Esophagus (tissue), 2 donors: ENCODE measurements at regions not wholly inside any gene's neighbourhood (a gene's known extent, or its start where the extent isn't known, plus 50 kb on each side); places are given as distances from the start of the nearest gene placed in this dataset.
"Not testable (repeated sequence)": the region's sequence is repeated elsewhere in the genome, so short reads cannot be mapped to it uniquely, and the experiment has no call there.

Experiments
- H3K27ac ChIP-seq, 2 donors: one replicate each; pipeline ENCODE4 v1.5.1; 2013; ENCODE audit warnings: low read depth in 2 of 2, mild to moderate bottlenecking in 2 of 2, inconsistent platforms in 1 of 2, low read length in 1 of 2, moderate library complexity in 1 of 2
- H3K27me3 ChIP-seq, 2 donors: one replicate each; pipeline ENCODE4 v1.6.1; 2013; ENCODE audit warnings: low read length in 2 of 2, control low read depth in 1 of 2, mild to moderate bottlenecking in 1 of 2; ENCODE audit not compliant: insufficient read depth in 2 of 2, control insufficient read depth in 1 of 2
- H3K36me3 ChIP-seq, 2 donors: one replicate each; pipeline ENCODE4 v1.6.1; 2013; ENCODE audit warnings: low read length in 1 of 2; ENCODE audit not compliant: control insufficient read depth in 2 of 2, insufficient read depth in 2 of 2
- H3K4me1 ChIP-seq, 2 donors: one replicate each; pipeline ENCODE4 v1.6.1; 2013; ENCODE audit warnings: low read length in 1 of 2; ENCODE audit not compliant: control insufficient read depth in 2 of 2, insufficient read depth in 2 of 2
- H3K4me3 ChIP-seq, 2 donors: one replicate each; pipeline ENCODE4 v1.5.1; 2013; ENCODE audit warnings: low read length in 2 of 2, mild to moderate bottlenecking in 2 of 2, low read depth in 1 of 2, moderate library complexity in 1 of 2
- H3K9me3 ChIP-seq, 2 donors: one replicate each; pipeline ENCODE4 v1.6.1; 2013; ENCODE audit warnings: mild to moderate bottlenecking in 2 of 2, low read depth in 1 of 2, low read length in 1 of 2, moderate library complexity in 1 of 2; ENCODE audit not compliant: control insufficient read depth in 2 of 2, insufficient read depth in 1 of 2
- WGBS, 2 donors: extraction: QIAGEN DNeasy Blood & Tissue Kit; methylation state at CpG; one replicate each; pipeline ENCODE4 v1.1.7; 2013; 5-methylcytosine and 5-hydroxymethylcytosine counted together
- donor health status: healthy with polysubstance abuse.
- donor health status: Bipolar disorder and iron deficiency.

- 65 to 74% methylated on average over 3 of the region's 3 CpGs for WGBS, 2 donors
- Histone ChIP-seq H3K4me1 (peaks cover 2 to 4% of the 10 kb centered on the region in 2 donors), H3K27me3 (no peaks in the 10 kb centered on the region), H3K4me3 (no peak overlapping the region), H3K9me3 (peaks cover 0 to 3% of the 10 kb centered on the region in 2 donors), H3K27ac (no peak overlapping the region), H3K36me3 (no peaks in the 10 kb centered on the region)
Observed at GRCh38 chr6:141398949-141399348, 733.8 kb upstream of the GJE1 start.

DNA sequence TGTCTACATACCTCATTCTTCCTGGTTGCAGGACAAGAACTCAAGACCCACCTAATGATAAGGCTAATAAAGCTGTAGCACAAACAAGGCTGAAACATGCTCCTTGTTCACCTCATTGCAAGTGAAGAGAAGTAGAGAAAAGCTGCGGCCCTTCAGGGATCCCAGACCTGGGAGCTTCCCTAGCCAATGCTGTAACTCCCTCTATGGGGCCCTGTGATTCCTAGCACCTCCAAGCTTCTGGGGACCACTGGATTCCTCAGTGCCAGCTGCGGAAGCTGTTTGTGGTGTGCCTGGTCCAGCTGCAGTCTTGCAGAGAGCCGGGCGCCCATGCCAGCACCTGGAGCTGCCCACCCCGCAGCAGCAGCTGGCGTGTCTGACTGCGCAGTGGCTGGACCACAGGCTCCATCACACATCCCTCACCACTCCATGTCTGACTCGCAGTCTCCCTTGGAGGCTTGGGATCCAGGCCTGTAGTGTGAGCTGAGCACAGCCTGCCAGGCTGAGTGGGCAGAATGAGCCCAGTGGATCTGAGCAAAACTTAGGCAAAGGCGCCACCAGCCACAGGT, 737.2 kb upstream of the GJE1 start:
- 95 to 96% methylated on average over 9 of the region's 9 CpGs for WGBS, 2 donors
- no peak overlapping the region for H3K27ac ChIP-seq
- H3K4me3 ChIP-seq, result no peak overlapping the region

GRCh38 chr6:141394565-141395051, 738.1 kb upstream of the GJE1 start:
- H3K27me3 ChIP-seq, result no peaks in the 10 kb centered on the region
- no peaks in the 10 kb centered on the region for H3K36me3 ChIP-seq
- no peak overlapping the region for H3K27ac ChIP-seq
- 94 to 95% methylated on average over 13 of the region's 13 CpGs for WGBS, 2 donors
- H3K9me3 ChIP-seq, result peaks cover 0 to 3% of the 10 kb centered on the region in 2 donors
- H3K4me3 ChIP-seq, result no peak overlapping the region
- H3K4me1 ChIP-seq, result peaks cover 0 to 2% of the 10 kb centered on the region in 2 donors

More for the DNA sequence above, 737.2 kb upstream of the GJE1 start:
- H3K27me3 ChIP-seq, result no peaks in the 10 kb centered on the region
- H3K4me1 ChIP-seq, result peaks cover 0 to 2% of the 10 kb centered on the region in 2 donors
- H3K9me3 ChIP-seq, result peaks cover 0 to 3% of the 10 kb centered on the region in 2 donors
- H3K36me3 ChIP-seq, result no peaks in the 10 kb centered on the region

GRCh38 chr6:141394125-141394536, 738.6 kb upstream of the GJE1 start:
- no peaks in the 10 kb centered on the region for H3K36me3 ChIP-seq
- no peaks in the 10 kb centered on the region for H3K27me3 ChIP-seq
- peaks cover 0 to 3% of the 10 kb centered on the region in 2 donors for H3K9me3 ChIP-seq
- WGBS, 2 donors, result 95 to 96% methylated on average over 8 of the region's 8 CpGs
- peaks cover 0 to 2% of the 10 kb centered on the region in 2 donors for H3K4me1 ChIP-seq
- H3K27ac ChIP-seq, result no peak overlapping the region
- no peak overlapping the region for H3K4me3 ChIP-seq

DNA sequence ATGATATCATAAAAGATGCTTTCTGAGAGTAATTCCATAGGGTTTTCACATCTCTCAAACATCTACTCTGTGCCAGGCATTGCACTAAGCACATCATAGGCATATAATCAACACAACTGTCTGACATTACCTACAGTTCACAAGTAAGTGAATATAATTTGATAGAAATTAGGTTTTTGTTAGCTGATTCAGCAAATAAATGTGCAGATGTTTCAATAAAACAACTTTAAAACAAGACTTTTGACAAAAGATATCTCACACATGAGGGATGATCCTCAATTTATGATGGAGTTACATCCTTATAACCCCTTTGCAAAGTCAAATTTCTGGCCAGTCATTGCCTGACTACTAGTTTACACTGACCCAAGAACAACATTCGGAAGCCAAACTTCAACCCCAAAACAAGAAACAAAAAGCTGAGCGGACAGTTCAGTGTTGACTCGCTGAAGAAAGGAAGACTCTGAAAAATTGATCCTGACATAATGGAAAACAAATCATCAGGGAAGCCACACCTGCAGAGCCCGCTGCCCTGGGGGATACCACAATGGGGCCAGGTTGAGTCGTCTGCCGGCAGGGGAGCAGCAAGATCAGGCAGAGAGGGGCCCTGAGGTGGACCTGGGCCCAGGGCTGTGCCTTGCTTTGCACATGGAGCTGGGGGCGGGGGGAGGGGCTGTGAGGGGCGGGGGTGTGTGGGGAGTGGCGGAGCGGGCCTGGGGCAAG, 739.2 kb upstream of the GJE1 start:
- no peaks in the 10 kb centered on the region for H3K27me3 ChIP-seq
- H3K9me3 ChIP-seq, result peaks cover 0 to 3% of the 10 kb centered on the region in 2 donors
- no peak overlapping the region for H3K4me3 ChIP-seq
- WGBS, 2 donors, result 83 to 93% methylated on average over 8 to 10 of the region's 10 CpGs
- peaks cover 0 to 2% of the 10 kb centered on the region in 2 donors for H3K4me1 ChIP-seq
- H3K36me3 ChIP-seq, result no peaks in the 10 kb centered on the region
- H3K27ac ChIP-seq, result no peak overlapping the region

DNA sequence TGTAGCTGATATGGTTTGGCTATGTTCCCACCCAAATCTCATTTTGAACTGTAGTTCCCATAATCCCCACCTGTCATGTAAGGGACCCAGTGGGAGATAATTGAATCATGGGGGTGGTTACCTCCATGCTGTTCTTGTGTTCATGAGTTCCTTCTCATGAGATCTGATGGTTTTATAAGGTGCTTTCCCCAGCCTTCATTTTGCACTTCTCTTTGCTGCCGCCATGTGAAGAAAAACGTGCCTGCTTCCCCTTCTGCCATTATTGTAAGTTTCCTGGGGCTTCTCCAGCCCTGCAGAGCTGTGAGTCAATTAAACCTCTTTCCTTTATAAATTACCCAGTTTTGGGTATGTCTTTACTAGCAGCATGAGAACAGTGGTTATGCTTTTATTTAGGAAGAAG, 741.6 kb upstream of the GJE1 start:
- not testable (repeated sequence) for H3K36me3 ChIP-seq, H3K27me3 ChIP-seq, H3K4me3 ChIP-seq, H3K9me3 ChIP-seq, H3K27ac ChIP-seq, H3K4me1 ChIP-seq
- WGBS, 2 donors, result 85 to 87% methylated on average over 2 of the region's 2 CpGs

- Histone ChIP-seq H3K4me1 (no peaks in the 10 kb centered on the region), H3K36me3 (no peaks in the 10 kb centered on the region), H3K4me3 (no peak overlapping the region), H3K9me3 (no peaks in the 10 kb centered on the region), H3K27ac (no peak overlapping the region), H3K27me3 (no peaks in the 10 kb centered on the region)
- 91 to 92% methylated on average over 3 of the region's 3 CpGs for WGBS, 2 donors
Observed at GRCh38 chr6:141388666-141389065, 744.1 kb upstream of the GJE1 start.

- 84 to 86% methylated on average over 2 of the region's 2 CpGs for WGBS, 2 donors
Observed at GRCh38 chr6:141370438-141370837, 762.3 kb upstream of the GJE1 start.

GRCh38 chr6:141366796-141367195, 765.9 kb upstream of the GJE1 start:
- H3K27me3 ChIP-seq, H3K27ac ChIP-seq, H3K9me3 ChIP-seq, H3K4me3 ChIP-seq, H3K4me1 ChIP-seq, H3K36me3 ChIP-seq: not testable (repeated sequence)
- 90% methylated on average over 1 of the region's 1 CpG; no CpG with 5 or more reads in 1 of the 2 donors for WGBS, 2 donors

More at GRCh38 chr6:141370438-141370837, 762.3 kb upstream of the GJE1 start:
- no peaks in the 10 kb centered on the region for H3K27me3 ChIP-seq
- H3K4me3 ChIP-seq, result no peak overlapping the region
- no peak overlapping the region for H3K27ac ChIP-seq
- no peaks in the 10 kb centered on the region for H3K9me3 ChIP-seq
- no peaks in the 10 kb centered on the region for H3K4me1 ChIP-seq
- H3K36me3 ChIP-seq, result no peaks in the 10 kb centered on the region

DNA sequence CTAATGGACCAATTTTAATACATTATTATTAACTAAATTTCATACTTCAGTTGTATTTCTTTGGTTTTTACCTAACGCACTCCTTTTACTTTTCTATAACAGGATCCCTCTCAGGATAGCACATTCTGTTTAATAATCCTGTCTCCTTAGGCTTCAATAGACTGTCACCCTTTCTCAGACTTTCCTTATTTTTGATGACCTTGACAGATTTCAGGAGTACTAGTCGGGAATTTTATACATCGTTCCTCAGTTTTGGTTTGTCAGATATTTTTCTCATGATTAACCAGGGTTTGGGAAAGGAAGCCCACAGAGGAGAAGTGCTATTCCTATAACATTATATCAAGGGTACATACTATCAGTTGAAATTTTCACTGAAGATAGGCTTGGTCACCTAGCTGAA, 768.0 kb upstream of the GJE1 start:
- Histone ChIP-seq H3K4me3 (no peak overlapping the region), H3K4me1 (no peaks in the 10 kb centered on the region), H3K27me3 (no peaks in the 10 kb centered on the region), H3K36me3 (no peaks in the 10 kb centered on the region), H3K27ac (no peak overlapping the region), H3K9me3 (no peaks in the 10 kb centered on the region)
- WGBS, 2 donors, result 85% methylated on average over 3 of the region's 3 CpGs
